BJ (cell line): ENCODE measurements at regions not wholly inside any gene's neighbourhood (a gene's known extent, or its start where the extent isn't known, plus 50 kb on each side); places are given as distances from the start of the nearest gene placed in this dataset.

Experiments used
- CTCF ChIA-PET: fragments of 350-600 bp; formaldehyde crosslinking; extraction: SDS; loops from one replicate; lab custom pipeline; 2021; ENCODE audit warnings: antibody characterized with exemption, inconsistent platforms; lab: Yijun Ruan, JAX
- POLR2A ChIA-PET: fragments of 300-600 bp; sonication (Branson Sonifier 250); formaldehyde crosslinking; extraction: SDS; loops from one replicate; lab custom pipeline; 2021; ENCODE audit warnings: antibody characterized with exemption; lab: Charles Lee
- DNase-seq: peaks from one replicate; pipeline ENCODE4 v3.0.0-alpha.2; 2011; ENCODE audit warnings: low read depth
- H3K27me3 ChIP-seq: 2 replicates; pipeline ENCODE4 v1.6.0; 2011; ENCODE audit warnings: low read length; ENCODE audit not compliant: control insufficient read depth, insufficient read depth
- H3K36me3 ChIP-seq: 2 replicates; pipeline ENCODE4 v1.5.1; 2011; ENCODE audit warnings: low read length; ENCODE audit not compliant: control insufficient read depth, insufficient read depth
- H3K4me3 ChIP-seq: 2 replicates; pipeline ENCODE4 v1.5.1; 2011; ENCODE audit warnings: low read depth, mild to moderate bottlenecking, control low read depth, low read length
- CTCF ChIP-seq: IDR thresholded peaks from 2 replicates; pipeline ENCODE4 v1.5.1; 2011; ENCODE audit warnings: low read depth, mild to moderate bottlenecking, control low read depth, inconsistent platforms, low read length, moderate library complexity; ENCODE audit not compliant: insufficient read depth

- POLR2A ChIA-PET, result no interaction called here
- CTCF ChIA-PET, result no interaction called here
- no peak overlapping the region for H3K4me3 ChIP-seq
- no peaks in the 10 kb centered on the region for H3K27me3 ChIP-seq
- DNase-seq, result no peak
- no peak for TF ChIP-seq CTCF
- H3K36me3 ChIP-seq, result no peaks in the 10 kb centered on the region
Measured at GRCh38 chr3:159273608-159274007, 471.8 kb downstream of the MFSD1 start.

GRCh38 chr3:159275741-159276140 is 473.9 kb downstream of the MFSD1 start:
- Histone ChIP-seq H3K36me3 (no peaks in the 10 kb centered on the region), H3K27me3 (no peaks in the 10 kb centered on the region), H3K4me3 (no peak overlapping the region)
- ChIA-PET CTCF (interaction anchor here (1.0 to 1.1 kb wide), 3 partner anchors 10 to 17 kb away, joined by 3 to 4 read pairs (median 3); no protein-coding TSS in a partner anchor), POLR2A (no interaction called here)
- DNase-seq, result no peak
- TF ChIP-seq CTCF, result no peak

GRCh38 chr3:159277814-159278213 is 476.0 kb downstream of the MFSD1 start:
- no peaks in the 10 kb centered on the region for H3K36me3 ChIP-seq
- no peak for TF ChIP-seq CTCF
- H3K27me3 ChIP-seq, result no peaks in the 10 kb centered on the region
- no peak overlapping the region for H3K4me3 ChIP-seq
- ChIA-PET POLR2A (no interaction called here), CTCF (interaction anchor here (1.4 kb wide), 1 partner anchor 10 kb away, joined by 3 read pairs; no protein-coding TSS in a partner anchor)
- DNase-seq, result no peak

- no peaks in the 10 kb centered on the region for H3K27me3 ChIP-seq
- CTCF ChIA-PET, result interaction anchor here (0.6 to 1.3 kb wide), 2 partner anchors 20 to 864 kb away, joined by 3 to 4 read pairs; no protein-coding TSS in a partner anchor
- DNase-seq, result no peak
- H3K4me3 ChIP-seq, result no peak overlapping the region
- POLR2A ChIA-PET, result no interaction called here
- no peak for TF ChIP-seq CTCF
- H3K36me3 ChIP-seq, result no peaks in the 10 kb centered on the region
Measured at GRCh38 chr3:159280386-159281191, 478.7 kb downstream of the MFSD1 start.

- no peaks in the 10 kb centered on the region for H3K36me3 ChIP-seq
- no peak overlapping the region for H3K4me3 ChIP-seq
- peaks cover 2% of the 10 kb centered on the region; the same call in 1 of the 2 replicates for H3K27me3 ChIP-seq
- POLR2A ChIA-PET, result no interaction called here
- no peak for DNase-seq
- TF ChIP-seq CTCF, result no peak
- CTCF ChIA-PET, result no interaction called here
Measured at GRCh38 chr3:159293493-159293892, 491.6 kb downstream of the MFSD1 start.
